ENCODE measurements at regions not wholly inside any gene's neighbourhood (a gene's known extent, or its start where the extent isn't known, plus 50 kb on each side); places are given as distances from the start of the nearest gene placed in this dataset.

GRCh38 chr2:122244598-122245229, 489.3 kb downstream of the TSN start:
- Histone ChIP-seq H3K27ac (replicated peaks) (no peak overlapping the region), H3K27me3 (ENCODE audit: insufficient read depth, poor library complexity, severe bottlenecking) (no peaks in the 10 kb centered on the region), H3K4me3 (replicated peaks; ENCODE audit: insufficient read depth, low read length) (no peak overlapping the region)
- TF ChIP-seq CTCF (IDR thresholded peaks at IDR 0.05; ENCODE audit: insufficient read depth, low read length) (no peak), SPI1 (IDR thresholded peaks at IDR 0.05; ENCODE audit: borderline replicate concordance, low read depth) (no peak), REST (IDR thresholded peaks at IDR 0.05; ENCODE audit: insufficient replicate concordance, low read depth) (no peak), GABPA (IDR thresholded peaks at IDR 0.05; ENCODE audit: low read depth) (no peak), POLR2AphosphoS5 (IDR thresholded peaks at IDR 0.05; ENCODE audit: low read depth) (no peak)
- DNase-seq (ENCODE audit: low read depth in 1 of 2, low spot score in 1 of 2), result no peak

- no peak for DNase-seq (ENCODE audit: low read depth in 1 of 2, low spot score in 1 of 2)
- Histone ChIP-seq H3K27ac (replicated peaks) (no peak overlapping the region), H3K4me3 (replicated peaks; ENCODE audit: insufficient read depth, low read length) (no peak overlapping the region), H3K27me3 (ENCODE audit: insufficient read depth, poor library complexity, severe bottlenecking) (no peaks in the 10 kb centered on the region)
- TF ChIP-seq SPI1 (IDR thresholded peaks at IDR 0.05; ENCODE audit: borderline replicate concordance, low read depth) (no peak), REST (IDR thresholded peaks at IDR 0.05; ENCODE audit: insufficient replicate concordance, low read depth) (no peak)
Measured at GRCh38 chr2:122249673-122250072, 494.2 kb downstream of the TSN start.

GRCh38 chr2:122251158-122251557, 495.7 kb downstream of the TSN start:
- Histone ChIP-seq H3K4me3 (replicated peaks; ENCODE audit: insufficient read depth, low read length) (no peak overlapping the region), H3K27me3 (ENCODE audit: insufficient read depth, poor library complexity, severe bottlenecking) (no peaks in the 10 kb centered on the region), H3K27ac (replicated peaks) (no peak overlapping the region)
- TF ChIP-seq CTCF (IDR thresholded peaks at IDR 0.05; ENCODE audit: insufficient read depth, low read length), result no peak
- TF ChIP-seq SPI1 (IDR thresholded peaks at IDR 0.05; ENCODE audit: borderline replicate concordance, low read depth), result no peak
- no peak for TF ChIP-seq GABPA (IDR thresholded peaks at IDR 0.05; ENCODE audit: low read depth)
- no peak for TF ChIP-seq REST (IDR thresholded peaks at IDR 0.05; ENCODE audit: insufficient replicate concordance, low read depth)
- no peak for TF ChIP-seq POLR2AphosphoS5 (IDR thresholded peaks at IDR 0.05; ENCODE audit: low read depth)
- DNase-seq (ENCODE audit: low read depth in 1 of 2, low spot score in 1 of 2), result no peak

Data from HL-60 (cell line).